Inflammatory macrophage treated with lipopolysaccharide for 4 hours (primary cell): ENCODE measurements at regions not wholly inside any gene's neighbourhood (a gene's known extent, or its start where the extent isn't known, plus 50 kb on each side); places are given as distances from the start of the nearest gene placed in this dataset.

Experiments used
- DNase-seq: peaks from one replicate; pipeline ENCODE4 v3.0.0-alpha.2; 2020

DNA sequence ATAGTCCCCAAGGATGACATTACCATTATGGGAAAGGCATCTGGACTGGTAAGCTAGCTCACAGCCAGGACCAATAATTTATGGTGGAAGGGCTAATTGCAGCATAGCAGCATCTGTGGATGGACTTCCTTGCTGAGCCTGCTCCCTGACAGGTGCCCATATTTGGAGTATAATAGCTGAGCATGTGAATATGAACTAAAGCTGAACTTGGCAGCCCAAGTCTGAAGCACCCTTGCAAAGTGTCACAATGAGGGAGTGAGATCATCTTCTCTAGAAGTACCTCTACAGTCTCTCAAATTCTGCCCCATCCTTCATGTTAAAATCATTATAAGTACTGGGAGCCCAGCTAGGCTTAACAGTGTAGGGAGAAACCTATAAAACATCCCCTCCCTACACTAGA is 128.2 kb upstream of the INPP4B start:
- DNase-seq = no peak

DNA sequence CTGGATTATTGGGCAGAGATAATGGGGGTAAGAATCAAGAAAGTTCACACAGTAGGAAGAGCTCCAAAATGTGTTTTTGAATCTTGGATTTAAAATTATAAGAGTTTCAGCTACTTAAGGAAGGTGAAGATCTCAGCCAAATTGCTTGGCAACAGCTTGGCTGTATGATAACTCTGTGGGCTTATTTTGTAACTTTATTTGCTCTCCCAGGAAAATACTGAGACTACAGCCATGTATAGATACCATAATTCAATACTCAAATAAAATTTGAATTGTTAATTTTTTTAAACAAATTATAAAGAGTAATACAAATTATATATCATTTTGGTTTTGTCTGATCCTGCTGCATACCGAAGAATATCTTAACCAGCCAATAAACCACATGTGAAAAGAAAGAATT is 129.5 kb upstream of the INPP4B start:
- DNase-seq = no peak

GRCh38 chr4:142976482-142976881 is 130.4 kb upstream of the INPP4B start:
- no peak for DNase-seq

DNA sequence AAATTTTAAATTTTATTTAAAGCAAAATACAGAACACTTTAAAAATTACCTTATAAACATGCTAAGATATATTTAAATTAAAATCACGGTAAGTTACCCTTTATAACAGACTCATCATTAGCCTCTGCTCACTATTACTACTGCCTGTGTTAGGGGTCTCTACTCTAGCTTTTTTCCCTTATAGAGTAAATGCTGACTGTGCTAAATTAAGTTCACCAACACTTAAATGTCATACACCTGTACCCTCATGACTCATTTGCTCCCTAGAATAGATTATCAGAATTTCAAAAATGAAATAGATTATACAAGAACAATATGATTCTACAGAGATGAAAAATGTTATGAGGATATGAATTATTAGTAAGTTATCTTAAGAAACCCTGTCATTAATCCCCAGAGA is 131.1 kb upstream of the INPP4B start:
- no peak for DNase-seq

- DNase-seq = no peak
Observed at GRCh38 chr4:142983065-142983464, 137.0 kb upstream of the INPP4B start.

DNA sequence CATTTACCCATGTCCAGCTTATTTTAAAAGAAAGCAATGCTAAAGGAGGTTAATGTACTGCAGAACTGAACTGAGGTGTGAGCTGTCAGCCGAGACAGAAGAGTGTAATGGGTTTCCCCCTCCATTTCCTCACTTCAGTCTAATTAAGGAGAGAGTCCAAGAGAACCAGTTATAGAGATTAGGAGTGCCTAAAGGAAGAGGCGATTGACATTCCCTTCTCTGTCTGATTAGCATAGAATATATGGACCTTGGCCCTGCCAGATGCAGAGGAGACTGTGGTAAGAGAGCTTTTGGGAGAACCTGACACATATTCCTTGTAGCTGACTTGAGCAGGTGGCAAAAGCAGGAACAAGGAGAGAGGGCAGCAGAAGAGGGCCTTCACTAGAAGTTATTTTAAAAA is 137.5 kb upstream of the INPP4B start:
- no peak for DNase-seq

DNA sequence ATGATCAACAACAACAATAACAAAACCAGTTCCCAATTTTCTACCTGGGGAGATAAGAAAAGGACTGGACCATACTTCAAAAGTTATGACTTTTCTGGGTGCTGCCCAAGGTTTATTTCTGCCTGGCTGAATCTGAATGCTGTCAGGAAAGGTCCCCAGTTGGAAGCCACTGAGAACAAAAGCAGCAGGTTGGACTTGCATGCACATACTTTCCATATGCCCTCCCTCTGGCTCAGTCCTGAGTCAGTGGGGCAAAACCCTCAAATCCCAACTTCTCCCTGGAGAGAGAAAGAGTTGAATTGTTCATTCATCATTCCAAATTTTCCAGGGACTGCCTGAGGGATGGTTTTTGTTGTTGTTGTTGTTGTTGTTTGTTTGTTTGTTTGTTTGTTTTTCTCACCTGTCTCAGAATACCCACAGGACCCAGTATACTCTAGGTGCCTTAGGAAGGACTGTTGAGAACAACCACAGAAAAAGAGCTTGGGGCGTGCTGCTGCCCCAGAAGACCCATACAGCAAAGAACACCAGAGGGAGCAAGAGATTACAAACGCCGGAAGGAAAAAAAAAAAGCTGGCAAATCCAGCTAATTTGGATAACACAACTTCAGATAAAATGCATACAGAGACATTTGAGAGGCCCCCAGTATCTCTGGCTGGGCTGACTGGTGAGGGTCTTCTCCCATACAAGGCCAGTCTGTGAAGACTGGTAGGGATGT is 138.9 kb upstream of the INPP4B start:
- no peak for DNase-seq

DNA sequence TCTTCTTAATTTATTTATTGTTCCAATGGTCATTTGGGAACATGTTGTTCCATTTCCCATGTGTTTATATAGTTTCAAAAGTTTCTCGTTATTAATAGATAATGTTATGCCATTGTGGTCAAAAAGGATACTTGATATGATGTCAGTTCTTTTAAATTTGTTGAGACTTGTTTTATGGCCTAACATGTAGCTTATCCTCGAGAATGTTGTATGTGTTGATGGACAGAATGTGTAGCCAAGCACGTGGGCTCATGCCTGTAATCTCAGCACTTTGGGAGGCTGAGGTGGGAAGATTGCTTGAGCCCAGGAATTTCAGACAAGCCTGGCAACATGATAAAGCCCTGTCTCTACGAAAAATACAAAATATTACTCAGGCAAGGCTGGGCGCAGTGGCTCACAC is 168.5 kb upstream of the USP38 start:
- no peak for DNase-seq

GRCh38 chr4:143017210-143017609 is 167.5 kb upstream of the USP38 start:
- DNase-seq = peak; percentile 13

DNA sequence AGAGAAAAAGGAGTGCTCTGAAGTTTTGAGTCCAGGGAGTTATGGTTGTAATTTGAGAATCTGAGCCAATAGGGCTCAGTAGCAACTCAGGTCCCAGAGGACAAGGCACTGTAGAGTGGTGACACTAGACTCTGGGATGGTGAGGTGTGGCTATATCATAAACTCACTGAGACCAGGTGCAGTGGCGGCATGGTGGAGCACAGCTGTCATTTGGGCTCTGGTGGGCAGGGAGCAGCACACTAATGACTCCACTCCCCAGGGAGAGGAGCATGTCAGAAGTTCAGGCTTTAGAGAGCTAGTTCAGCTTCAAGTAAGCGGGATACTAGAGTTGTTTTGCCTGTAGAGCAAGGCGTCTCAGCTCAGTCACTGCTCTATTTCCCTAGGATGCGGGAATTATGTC is 165.4 kb upstream of the USP38 start:
- no peak for DNase-seq

GRCh38 chr4:143021384-143021783 is 163.3 kb upstream of the USP38 start:
- DNase-seq = peak; percentile 82

GRCh38 chr4:143023239-143023918 is 161.3 kb upstream of the USP38 start:
- DNase-seq = peak; percentile 59

DNA sequence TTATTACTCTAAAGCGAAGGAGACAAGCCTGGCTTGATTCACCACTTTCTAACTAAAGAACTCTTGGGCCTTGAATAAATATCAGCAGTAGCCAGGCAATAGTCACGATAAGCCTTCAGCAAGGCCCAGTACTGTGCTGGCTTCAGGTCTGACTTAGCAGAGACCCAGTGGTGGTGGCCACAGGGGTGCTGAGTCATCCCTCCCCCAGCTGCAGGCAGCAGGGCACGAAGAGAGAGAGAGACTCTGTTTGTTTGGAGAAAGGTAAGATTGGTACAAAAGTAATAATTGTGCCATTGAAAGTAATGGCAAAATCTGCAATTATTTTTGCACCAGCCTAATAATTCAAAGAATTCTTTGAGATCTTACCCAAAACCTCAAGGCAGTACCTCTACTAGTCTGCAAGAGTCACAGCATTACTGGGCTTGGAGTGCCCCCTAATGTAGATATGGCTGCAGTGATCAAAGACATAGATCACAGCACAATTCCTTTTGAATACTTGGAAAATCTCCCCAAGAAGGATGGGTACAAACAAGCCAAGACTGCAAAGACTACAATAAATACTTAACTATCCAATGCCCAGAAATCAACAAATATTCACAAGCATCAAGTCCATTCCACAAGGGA is 159.5 kb upstream of the USP38 start:
- peak; percentile 31 for DNase-seq

DNA sequence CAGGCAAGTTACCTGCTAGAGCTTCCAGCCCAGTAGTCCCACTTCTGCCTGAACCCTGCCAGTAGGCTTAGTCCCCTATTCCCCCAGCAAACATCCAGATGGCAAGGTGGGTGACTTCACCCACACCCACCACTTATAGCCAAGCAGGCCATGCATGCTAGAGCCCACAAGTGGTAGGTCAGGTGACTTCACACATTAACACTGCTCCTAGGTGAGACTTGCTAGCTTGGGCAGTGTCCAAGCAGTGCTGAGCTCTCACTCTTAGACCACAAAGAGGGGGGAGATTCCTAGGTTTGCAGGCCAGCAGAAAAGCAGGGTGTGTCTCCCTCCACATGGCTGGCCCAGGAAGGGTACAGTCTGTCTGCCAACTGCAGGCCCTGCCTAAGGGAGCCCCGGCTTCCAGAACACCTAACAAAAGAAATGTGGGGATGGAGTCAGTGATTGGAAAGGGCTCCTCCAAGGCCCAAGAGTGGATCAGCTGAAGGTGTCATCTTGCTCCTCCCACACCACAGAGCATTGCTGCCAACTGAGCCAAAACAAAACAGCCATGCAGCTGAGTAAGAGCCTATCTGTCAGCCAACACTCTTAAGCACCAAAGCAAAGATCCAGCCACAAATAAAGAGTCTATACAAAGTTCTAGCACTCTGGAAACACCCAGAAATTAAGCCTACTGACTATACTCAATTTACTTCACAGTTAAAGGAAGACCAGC is 158.1 kb upstream of the USP38 start:
- DNase-seq = no peak

DNA sequence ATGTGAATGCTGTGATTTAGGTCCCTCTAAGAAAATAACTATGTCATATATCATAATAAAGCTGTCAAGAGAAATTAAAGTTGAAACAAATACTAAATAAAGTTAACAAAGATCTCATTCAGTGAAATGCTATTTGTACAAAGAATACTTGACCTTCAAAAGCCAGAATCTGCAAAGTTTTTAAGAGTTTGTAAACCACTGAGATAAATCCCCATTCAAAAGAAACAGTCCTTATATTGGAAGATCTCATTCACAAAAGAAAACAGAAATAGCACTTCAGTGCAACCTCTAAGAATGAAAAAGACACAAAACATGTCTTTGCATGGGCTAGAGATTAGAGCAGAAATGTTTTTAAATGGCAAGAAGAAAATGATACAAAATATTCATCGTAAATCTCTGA is 149.1 kb upstream of the USP38 start:
- no peak for DNase-seq

DNA sequence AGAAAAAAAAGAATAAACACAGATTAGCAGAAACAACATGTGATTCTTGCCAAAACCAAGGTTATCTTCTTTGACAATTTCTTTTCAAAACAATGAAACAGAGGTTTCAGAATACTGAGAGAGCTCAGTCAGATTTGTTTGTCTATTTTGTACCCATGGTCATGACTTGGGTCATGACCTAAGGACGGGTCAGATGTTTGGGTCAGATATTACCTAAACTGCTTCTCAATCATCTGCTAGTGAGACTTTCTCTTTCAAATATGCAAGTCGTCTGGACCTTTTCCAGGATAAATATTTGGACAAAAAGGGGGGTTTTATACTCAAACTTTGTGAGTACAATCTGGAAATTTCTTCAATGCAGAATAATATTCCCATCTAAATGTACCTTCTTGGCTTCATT is 148.3 kb upstream of the USP38 start:
- DNase-seq = no peak

GRCh38 chr4:143046454-143046853 is 138.3 kb upstream of the USP38 start:
- no peak for DNase-seq

DNA sequence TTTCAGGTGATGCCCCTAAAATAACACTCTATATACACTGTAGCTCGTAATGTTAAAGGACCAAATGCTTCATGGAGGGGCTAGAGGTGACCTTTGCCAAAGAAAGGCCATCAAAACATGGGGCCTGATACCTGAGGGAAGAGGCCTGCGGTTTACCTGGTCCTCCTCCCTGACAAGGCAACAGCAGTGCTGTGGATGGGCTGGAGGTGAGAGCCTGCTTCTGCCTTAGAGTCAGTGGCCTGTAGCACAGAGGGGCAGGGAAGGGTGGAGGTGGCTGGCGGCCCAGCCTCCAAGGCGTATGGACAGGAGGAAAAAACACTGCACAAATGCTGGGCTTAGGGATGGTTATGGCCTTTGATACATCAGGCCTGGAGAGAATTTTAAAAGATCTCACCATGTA is 137.8 kb upstream of the USP38 start:
- no peak for DNase-seq

- peak; percentile 21 for DNase-seq
Observed at GRCh38 chr4:143054971-143055370, 129.7 kb upstream of the USP38 start.

DNA sequence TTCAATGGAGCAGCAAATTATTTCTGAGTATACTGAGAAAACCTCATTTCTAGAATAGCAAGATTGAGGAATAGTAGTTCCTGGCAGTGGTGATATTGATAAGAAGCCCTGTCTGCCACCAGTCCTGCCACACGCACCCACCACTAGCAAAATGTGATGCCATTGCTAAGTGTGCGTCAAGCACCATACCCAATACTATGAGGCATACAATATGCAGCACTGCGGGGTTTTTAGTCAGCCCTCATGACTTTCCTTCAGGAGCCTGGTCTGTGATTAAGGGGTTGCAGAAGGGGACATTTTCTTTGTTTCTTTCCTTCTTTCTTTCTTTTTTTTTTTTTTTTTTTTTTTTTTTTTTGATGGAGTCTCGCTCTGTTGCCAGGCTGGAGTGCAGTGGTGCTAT is 128.7 kb upstream of the USP38 start:
- DNase-seq = no peak

DNA sequence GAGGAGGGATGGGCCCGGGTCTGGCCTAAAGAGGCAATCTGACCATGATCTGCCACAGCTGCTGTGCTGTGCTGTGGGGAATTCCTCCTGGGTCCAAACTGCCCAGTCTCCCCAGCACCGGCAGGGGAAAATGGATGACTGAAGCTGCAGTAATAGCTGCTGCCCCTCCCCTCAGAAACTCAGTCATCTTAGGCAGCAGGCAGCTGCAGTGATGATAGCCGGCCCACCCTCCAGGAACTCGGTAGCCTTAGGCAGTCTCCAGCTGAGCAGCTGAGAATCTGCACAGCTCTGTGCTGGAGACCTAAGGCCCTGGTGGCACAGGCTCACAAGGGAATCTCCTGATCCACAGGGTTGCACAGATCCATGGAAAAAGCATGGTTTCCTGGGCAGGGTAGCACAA is 113.4 kb upstream of the USP38 start:
- DNase-seq = no peak

DNA sequence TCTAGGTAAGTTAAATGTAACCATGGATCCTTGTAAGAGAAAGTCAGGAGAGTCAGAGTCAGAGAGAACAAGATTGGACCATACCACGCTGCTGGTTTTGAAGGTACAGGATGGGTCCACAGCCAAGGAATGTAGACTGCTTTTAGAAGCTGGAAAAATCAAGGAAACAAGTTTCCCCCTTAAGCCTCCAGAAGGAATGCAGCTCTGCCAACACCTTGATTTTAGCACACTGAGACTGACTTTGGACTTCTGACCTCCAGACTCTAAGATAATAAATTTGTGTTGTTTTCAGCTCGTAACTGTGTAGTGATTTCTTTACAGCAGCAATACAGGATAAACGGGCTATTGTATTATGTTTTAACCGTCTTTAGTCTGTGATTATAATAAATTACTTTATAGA is 108.0 kb upstream of the USP38 start:
- DNase-seq = no peak

DNA sequence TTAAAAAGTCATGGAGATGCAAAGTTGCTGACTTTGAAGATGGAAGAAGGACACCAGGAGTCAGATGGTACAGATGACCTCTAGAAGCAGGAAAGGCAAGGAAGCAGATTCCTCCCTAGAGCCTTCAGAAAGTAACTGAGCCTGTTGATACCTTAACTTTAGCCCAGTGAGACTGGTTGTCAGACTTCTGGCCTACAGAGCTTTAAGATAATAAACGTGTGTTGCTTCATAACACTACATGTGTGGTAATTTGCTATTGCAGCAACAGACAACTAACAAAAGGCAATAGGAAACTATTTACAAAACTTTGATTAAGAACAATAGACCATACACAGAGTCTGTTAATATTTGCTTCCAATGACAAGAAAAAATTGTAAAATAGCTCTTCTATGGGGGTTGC is 102.0 kb upstream of the USP38 start:
- peak; percentile 5 for DNase-seq
